ENCODE measurements at regions not wholly inside any gene's neighbourhood (a gene's known extent, or its start where the extent isn't known, plus 50 kb on each side); places are given as distances from the start of the nearest gene placed in this dataset.

- TF ChIP-seq GATA2 (IDR thresholded peaks at IDR 0.05; ENCODE audit: insufficient read depth, insufficient read length, low read depth, low read length) (no peak), MAX (IDR thresholded peaks at IDR 0.05; ENCODE audit: insufficient read depth, insufficient read length) (no peak), POLR2AphosphoS5 (IDR thresholded peaks at IDR 0.05; ENCODE audit: insufficient read depth, low read depth, low read length) (no peak), CTCF (IDR thresholded peaks at IDR 0.05; ENCODE audit: extremely low read depth in 1 of 2, insufficient read depth in 1 of 2, low read depth in 1 of 2, low read length in 2 of 2) (no peak), POLR2A (IDR thresholded peaks at IDR 0.05; ENCODE audit: low read depth, low read length) (no peak), EZH2 (IDR thresholded peaks at IDR 0.05; ENCODE audit: borderline replicate concordance, low read depth, low read length, severe bottlenecking) (no peak), FOS (IDR thresholded peaks at IDR 0.05; ENCODE audit: borderline replicate concordance, insufficient read depth, low read length) (no peak), JUN (IDR thresholded peaks at IDR 0.05; ENCODE audit: borderline replicate concordance, insufficient read depth, insufficient read length, low read depth) (no peak), MYC (IDR thresholded peaks at IDR 0.05; ENCODE audit: low read depth, low read length) (no peak)
- intact Hi-C loops (cut with micrococcal nuclease) (no loop called here), dilution Hi-C loops (cut with MboI; ENCODE audit: extremely low pct_ligation_motif_present, low sequenced_read_pairs) (no loop called here)
- BruUV-seq (replicated peaks): no TSS peak
- no peak for FAIRE-seq
- Histone ChIP-seq H3K36me3 (ENCODE audit: control insufficient read depth in 2 of 2, extremely low read depth in 1 of 2, insufficient read depth in 2 of 2, low read length in 2 of 2) (no peaks in the 10 kb centered on the region), H4K20me1 (replicated peaks; ENCODE audit: control insufficient read depth, extremely low read depth, insufficient read depth, low read length) (no peaks in the 10 kb centered on the region), H2AFZ (ENCODE audit: low read depth, low read length) (no peak overlapping the region), H3K9me1 (replicated peaks; ENCODE audit: control insufficient read depth, extremely low read depth, insufficient read depth, low read length) (no peaks in the 10 kb centered on the region), H3K9ac (replicated peaks; ENCODE audit: extremely low read depth, insufficient read depth, low read length) (no peak overlapping the region), H3K4me2 (ENCODE audit: insufficient read depth, low read length) (no peak overlapping the region), H3K27ac (ENCODE audit: insufficient read depth, low read depth, low read length) (no peak overlapping the region), H3K4me3 (replicated peaks in 1 of 3; ENCODE audit: insufficient read depth in 1 of 3, low read depth in 1 of 3, low read length in 3 of 3) (no peak overlapping the region), H3K4me1 (ENCODE audit: control insufficient read depth, extremely low read depth, insufficient read depth, low read length) (peaks cover 3% of the 10 kb centered on the region), H3K27me3 (ENCODE audit: control insufficient read depth in 2 of 2, insufficient read depth in 2 of 2, low read length in 2 of 2) (no peaks in the 10 kb centered on the region), H3K79me2 (ENCODE audit: control insufficient read depth, insufficient read depth, low read length) (no peaks in the 10 kb centered on the region), H3K9me3 (replicated peaks; ENCODE audit: control insufficient read depth, insufficient read depth, low read length) (no peaks in the 10 kb centered on the region)
- CTCF ChIA-PET: no interaction called here
- no peak for DNase-seq (ENCODE audit: low read depth, low spot score)
- POLR2A ChIA-PET: no interaction called here
Measured at GRCh38 chr4:44086753-44087152, 361.9 kb downstream of the KCTD8 start.
